H9 (cell line): ENCODE measurements at regions not wholly inside any gene's neighbourhood (a gene's known extent, or its start where the extent isn't known, plus 50 kb on each side); places are given as distances from the start of the nearest gene placed in this dataset.

Source experiments
- DNase-seq: peaks from one replicate; pipeline ENCODE4 v3.0.0-alpha.2; 2017
- H2AFZ ChIP-seq: one replicate; pipeline ENCODE4 v1.6.1; 2013; ENCODE audit warnings: mild to moderate bottlenecking, low read length, control low read depth, moderate library complexity
- H2AK5ac ChIP-seq: 2 replicates; pipeline ENCODE4 v1.6.1; 2013; ENCODE audit warnings: low read length, control low read depth, mixed read lengths; ENCODE audit not compliant: insufficient read length
- H2BK120ac ChIP-seq: one replicate; pipeline ENCODE4 v1.6.1; 2013; ENCODE audit warnings: low read depth, mild to moderate bottlenecking, low read length, control low read depth, inconsistent platforms; ENCODE audit not compliant: poor library complexity, severe bottlenecking
- H2BK12ac ChIP-seq: 2 replicates; pipeline ENCODE4 v1.6.1; 2013; ENCODE audit warnings: low read length, control low read depth, mixed read lengths, low read depth; ENCODE audit not compliant: insufficient read length
- H2BK15ac ChIP-seq: 2 replicates; pipeline ENCODE4 v1.6.1; 2013; ENCODE audit warnings: low read depth, low read length, control low read depth
- H2BK20ac ChIP-seq: one replicate; pipeline ENCODE4 v1.6.1; 2013; ENCODE audit warnings: low read depth, mild to moderate bottlenecking, low read length, control low read depth, inconsistent platforms; ENCODE audit not compliant: poor library complexity, severe bottlenecking
- H2BK5ac ChIP-seq: 2 replicates; pipeline ENCODE4 v1.6.1; 2013; ENCODE audit warnings: low read length, control low read depth, mixed read lengths; ENCODE audit not compliant: insufficient read length
- H3K14ac ChIP-seq: 2 replicates; pipeline ENCODE4 v1.6.1; 2013; ENCODE audit warnings: low read length, control low read depth; ENCODE audit not compliant: insufficient read depth
- H3K18ac ChIP-seq: 2 replicates; pipeline ENCODE4 v1.6.1; 2013; ENCODE audit warnings: low read depth, mild to moderate bottlenecking, mixed read lengths, low read length, control low read depth; ENCODE audit not compliant: insufficient read length
- H3K23ac ChIP-seq: 2 replicates; pipeline ENCODE4 v1.6.1; 2013; ENCODE audit warnings: low read length, control low read depth, mixed read lengths, low read depth; ENCODE audit not compliant: insufficient read length
- H3K23me2 ChIP-seq: 2 replicates; pipeline ENCODE4 v1.6.1; 2013; ENCODE audit warnings: low read depth, mild to moderate bottlenecking, mixed read lengths, low read length, control low read depth; ENCODE audit not compliant: insufficient read length, poor library complexity, severe bottlenecking
- H3K27ac ChIP-seq: 2 replicates; pipeline ENCODE4 v1.5.1; 2013; ENCODE audit warnings: low read length, control low read depth, mixed read lengths, low read depth; ENCODE audit not compliant: insufficient read length
- H3K27me3 ChIP-seq: 2 replicates; pipeline ENCODE4 v1.6.1; 2013; ENCODE audit warnings: low read length, control low read depth, inconsistent platforms; ENCODE audit not compliant: insufficient read depth
- H3K4ac ChIP-seq: 2 replicates; pipeline ENCODE4 v1.6.1; 2013; ENCODE audit warnings: low read depth, mild to moderate bottlenecking, control low read depth, inconsistent platforms, low read length, moderate library complexity
- H3K4me1 ChIP-seq: 2 replicates; pipeline ENCODE4 v1.6.1; 2013; ENCODE audit warnings: low read length, control low read depth, inconsistent platforms; ENCODE audit not compliant: insufficient read depth
- H3K4me2 ChIP-seq: 2 replicates; pipeline ENCODE4 v1.6.1; 2013; ENCODE audit warnings: low read length, control low read depth, mixed read lengths; ENCODE audit not compliant: insufficient read length, insufficient read depth
- H3K56ac ChIP-seq: 2 replicates; pipeline ENCODE4 v1.6.1; 2013; ENCODE audit warnings: low read depth, mild to moderate bottlenecking, mixed read lengths, low read length, control low read depth; ENCODE audit not compliant: insufficient read length
- H3K79me1 ChIP-seq: 2 replicates; pipeline ENCODE4 v1.6.1; 2013; ENCODE audit warnings: low read depth, mild to moderate bottlenecking, moderate library complexity, low read length, control low read depth, inconsistent platforms; ENCODE audit not compliant: insufficient read depth, poor library complexity, severe bottlenecking
- H3K79me2 ChIP-seq: 2 replicates; pipeline ENCODE4 v1.6.1; 2013; ENCODE audit warnings: low read length, control low read depth, inconsistent platforms; ENCODE audit not compliant: insufficient read depth
- H3K9ac ChIP-seq: 2 replicates; pipeline ENCODE4 v1.6.1; 2013; ENCODE audit warnings: low read length, control low read depth, mixed read lengths; ENCODE audit not compliant: insufficient read length; ENCODE audit errors: extremely low read depth
- H3K9me3 ChIP-seq: one replicate; pipeline ENCODE4 v1.6.1; 2013; ENCODE audit warnings: low read depth, low read length, inconsistent platforms; ENCODE audit not compliant: control insufficient read depth
- H3T11ph ChIP-seq: one replicate; pipeline ENCODE4 v1.6.1; 2013; ENCODE audit warnings: mild to moderate bottlenecking, low read length, control low read depth, inconsistent platforms
- H4K20me1 ChIP-seq: one replicate; pipeline ENCODE4 v1.6.1; 2013; ENCODE audit not compliant: control insufficient read depth, insufficient read length, insufficient read depth
- H4K5ac ChIP-seq: 2 replicates; pipeline ENCODE4 v1.6.1; 2013; ENCODE audit warnings: low read depth, mild to moderate bottlenecking, mixed read lengths, low read length, control low read depth; ENCODE audit not compliant: insufficient read length
- H4K8ac ChIP-seq: replicated peaks from 2 replicates; pipeline ENCODE4 v1.6.1; 2013; ENCODE audit warnings: low read length, control low read depth, mixed read lengths, low read depth; ENCODE audit not compliant: insufficient read length
- H4K91ac ChIP-seq: 2 replicates; pipeline ENCODE4 v1.6.1; 2013; ENCODE audit warnings: low read depth, mild to moderate bottlenecking, moderate library complexity, mixed read lengths, low read length, control low read depth; ENCODE audit not compliant: insufficient read length
- H3K27ac Mint-ChIP-seq, 3 experiments: 2 replicates in 2 of 3; 3 replicates in 1 of 3; pipeline ENCODE4 v1.8.0; 2020 to 2021; ENCODE audit warnings: mixed read lengths in 3 of 3, mild to moderate bottlenecking in 1 of 3, moderate library complexity in 1 of 3
- H3K27me3 Mint-ChIP-seq: 2 replicates; pipeline ENCODE4 v1.8.0; 2021; ENCODE audit warnings: low read depth, mild to moderate bottlenecking, moderate library complexity, mixed read lengths
- H3K36me3 Mint-ChIP-seq, 3 experiments: 2 replicates in 2 of 3; 3 replicates in 1 of 3; pipeline ENCODE4 v1.8.0; 2020 to 2021; ENCODE audit warnings: low read depth in 3 of 3, mixed read lengths in 3 of 3; ENCODE audit not compliant: insufficient read depth in 1 of 3
- H3K4me1 Mint-ChIP-seq, 2 experiments: 2 replicates each; pipeline ENCODE4 v1.8.0; 2020; ENCODE audit warnings: mixed read lengths in 2 of 2
- H3K4me3 Mint-ChIP-seq, 2 experiments: 2 replicates in 1 of 2; 3 replicates in 1 of 2; pipeline ENCODE4 v1.8.0; 2020 to 2021; ENCODE audit warnings: mild to moderate bottlenecking in 2 of 2, mixed read lengths in 2 of 2, moderate library complexity in 1 of 2
- H3K9me3 Mint-ChIP-seq, 2 experiments: 2 replicates in 1 of 2; 3 replicates in 1 of 2; pipeline ENCODE4 v1.8.0; 2020; ENCODE audit warnings: mild to moderate bottlenecking in 2 of 2, mixed read lengths in 2 of 2, moderate library complexity in 1 of 2
- CTCF ChIP-seq: fragments of 200-600 bp; sonication (generic); conservative IDR thresholded peaks from 3 replicates; pipeline ENCODE4 v1.8.0; 2021; ENCODE audit warnings: antibody characterized with exemption, mild to moderate bottlenecking
- WGBS: extraction: QIAGEN DNeasy Blood & Tissue Kit; methylation state at CpG from one replicate; pipeline ENCODE4 v1.1.7; 2013; ENCODE audit warnings: missing lambda C conversion rate, low lambda C conversion rate, mixed read lengths; ENCODE audit not compliant: insufficient read length; ENCODE audit errors: extremely low coverage; 5-methylcytosine and 5-hydroxymethylcytosine counted together

DNA sequence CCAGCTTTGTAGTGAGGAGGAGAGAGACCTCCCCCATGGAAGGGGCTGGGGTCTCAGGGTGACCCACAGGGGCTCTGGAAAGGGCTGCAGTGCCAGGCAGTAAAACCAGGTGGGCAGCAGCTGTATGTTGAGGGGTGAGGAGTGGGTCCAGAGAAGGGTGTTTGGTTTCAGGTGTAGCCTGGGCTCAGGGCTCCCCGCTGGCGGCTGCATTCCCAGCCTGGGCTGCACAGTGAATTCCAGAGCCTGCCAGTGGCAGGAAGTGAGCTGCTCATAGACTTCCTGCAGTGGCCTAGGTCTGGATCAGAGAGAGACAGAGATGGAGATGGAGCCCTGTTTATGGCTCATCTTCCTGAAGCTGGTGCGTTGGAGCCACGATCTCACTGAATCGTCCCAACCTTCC is 356.4 kb downstream of the PTPRU start:
- peak overlapping the region in 1 of 3 experiments; percentile 20; a peak in 1 of 7 replicates for H3K27ac Mint-ChIP-seq
- Histone ChIP-seq H3K4ac (no peak overlapping the region), H3K9me3 (no peaks in the 10 kb centered on the region), H4K8ac (no peak overlapping the region), H3K23ac (no peak overlapping the region), H3K79me1 (no peaks in the 10 kb centered on the region), H2AK5ac (no peak overlapping the region), H4K91ac (no peak overlapping the region), H3K4me2 (no peak overlapping the region), H3K14ac (no peak overlapping the region; the same call in 1 of the 2 replicates), H2BK120ac (no peak overlapping the region), H3K27ac (no peak overlapping the region), H3K4me1 (no peaks in the 10 kb centered on the region), H3K9ac (no peak overlapping the region), H2AFZ (no peak overlapping the region), H2BK5ac (no peak overlapping the region), H4K5ac (no peak overlapping the region), H2BK15ac (no peak overlapping the region), H3K56ac (no peak overlapping the region), H2BK12ac (no peak overlapping the region), H3T11ph (no peak overlapping the region), H3K23me2 (no peaks in the 10 kb centered on the region), H3K79me2 (no peaks in the 10 kb centered on the region), H4K20me1 (no peaks in the 10 kb centered on the region), H3K18ac (no peak overlapping the region), H3K27me3 (no peaks in the 10 kb centered on the region), H2BK20ac (no peak overlapping the region)
- H3K4me3 Mint-ChIP-seq = no peak overlapping the region
- peaks cover 2% of the 10 kb centered on the region; the same call in 1 of the 2 replicates for H3K27me3 Mint-ChIP-seq
- no peaks in the 10 kb centered on the region; a peak in 2 of 5 replicates for H3K9me3 Mint-ChIP-seq
- peaks cover 6 to 11% of the 10 kb centered on the region in 2 experiments for H3K4me1 Mint-ChIP-seq
- H3K36me3 Mint-ChIP-seq = no peaks in the 10 kb centered on the region
- DNase-seq = no peak
- WGBS = no CpG with 5 or more reads among the region's 5 CpGs
- no peak for TF ChIP-seq CTCF
